Esophagus muscularis mucosa (tissue), 4 donors: ENCODE measurements at regions not wholly inside any gene's neighbourhood (a gene's known extent, or its start where the extent isn't known, plus 50 kb on each side); places are given as distances from the start of the nearest gene placed in this dataset.
"Not testable (repeated sequence)": the region's sequence is repeated elsewhere in the genome, so short reads cannot be mapped to it uniquely, and the experiment has no call there.

Source experiments
- DNase-seq: peaks from one replicate; pipeline ENCODE4 v3.0.0-alpha.2; 2017; ENCODE audit errors: extremely low spot score
- H3K27ac ChIP-seq, 4 donors: fragments of 200-600 bp; sonication (generic); replicated peaks in 1 of 4; 1 replicate in 3 of 4; 2 replicates in 1 of 4; pipeline ENCODE4 v1.5.1; 2016 to 2019; ENCODE audit warnings: mild to moderate bottlenecking in 1 of 4
- H3K27me3 ChIP-seq, 4 donors: fragments of 200-600 bp; sonication (generic); one replicate each; pipeline versions ENCODE4 v1.5.1 to v1.6.0; 2016 to 2019
- H3K36me3 ChIP-seq, 4 donors: fragments of 200-600 bp; sonication (generic); one replicate each; pipeline ENCODE4 v1.5.1; 2016 to 2019
- H3K4me1 ChIP-seq, 4 donors: fragments of 200-600 bp; sonication (generic); one replicate each; pipeline ENCODE4 v1.5.1; 2016 to 2019
- H3K4me3 ChIP-seq, 4 donors: fragments of 200-600 bp; sonication (generic); 1 replicate in 2 of 4; 2 replicates in 2 of 4; pipeline ENCODE4 v1.5.1; 2016 to 2019; ENCODE audit warnings: mild to moderate bottlenecking in 4 of 4, moderate library complexity in 1 of 4
- H3K9me3 ChIP-seq, 4 donors: fragments of 200-600 bp; sonication (generic); 1 replicate in 3 of 4; 2 replicates in 1 of 4; pipeline ENCODE4 v1.5.1; 2016 to 2019
- EP300 ChIP-seq: sonication (generic); formaldehyde crosslinking; IDR thresholded peaks from one replicate; pipeline ENCODE4 v1.6.1; 2017; ENCODE audit warnings: antibody characterized with exemption
- POLR2A ChIP-seq: fragments of 450-650 bp; IDR thresholded peaks from one replicate; pipeline ENCODE4 v1.6.1; 2017; ENCODE audit warnings: antibody characterized with exemption, moderate library complexity, mild to moderate bottlenecking, low read depth
- POLR2AphosphoS5 ChIP-seq, 2 donors: sonication (generic); formaldehyde crosslinking; IDR thresholded peaks; one replicate each; pipeline ENCODE4 v1.6.1; 2017; ENCODE audit warnings: antibody characterized with exemption in 2 of 2
- WGBS: methylation state at CpG from one replicate; pipeline ENCODE4 v1.1.5; 2018; 5-methylcytosine and 5-hydroxymethylcytosine counted together
- intact Hi-C: fragments of 100-400 bp; cut with DNase I; formaldehyde crosslinking; loops from one replicate; pipeline ENCODE4 v1.15.1; 2023
- TF ChIP-seq, protein P1 (sequence below), 3 experiments: fragments of 200-600 bp in 2 of 3; fragments of 450-650 bp in 1 of 3; sonication (generic) in 2 of 3; IDR thresholded peaks; one replicate each; pipeline ENCODE4 v1.5.1; 2017 to 2019; ENCODE audit warnings: antibody characterized with exemption in 3 of 3, mild to moderate bottlenecking in 2 of 3, moderate library complexity in 1 of 3

DNA sequence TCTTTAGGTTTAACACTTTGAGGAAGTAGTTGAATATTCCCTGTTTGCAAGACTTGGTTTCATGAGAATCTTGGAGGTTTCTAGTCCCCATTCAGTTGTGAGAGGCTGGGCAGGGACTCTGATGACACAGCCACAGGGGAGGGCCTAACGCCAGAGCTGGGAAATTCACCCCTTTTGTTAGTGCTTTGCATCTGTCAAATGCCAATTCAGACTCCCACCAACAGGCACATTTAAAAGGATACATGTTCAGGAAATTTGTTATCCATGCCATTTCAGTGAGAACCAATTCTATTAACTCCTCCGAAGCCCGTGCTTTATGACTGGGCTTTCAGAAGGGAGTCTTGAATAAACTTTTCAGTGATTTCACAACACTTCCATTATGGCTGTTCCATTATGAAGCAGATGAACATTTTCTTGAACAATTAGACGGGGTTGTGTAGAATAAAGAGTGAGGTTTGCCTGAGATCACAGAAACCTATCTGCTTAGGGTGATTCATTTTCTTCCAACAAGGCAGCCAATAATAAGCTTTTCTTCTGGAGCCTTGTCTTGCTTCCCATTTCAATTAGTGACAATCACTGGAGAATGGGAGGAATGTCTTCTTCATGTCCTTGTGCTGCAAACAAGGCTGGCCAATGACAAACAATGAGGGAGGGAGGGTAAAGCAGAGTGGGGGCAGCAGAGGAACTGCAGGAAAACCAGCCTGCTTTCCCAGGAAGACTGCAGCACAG lies 90.6 kb downstream of the SOX14 start:
- H3K9me3 ChIP-seq = no peaks in the 10 kb centered on the region
- TF ChIP-seq POLR2AphosphoS5 (IDR thresholded peaks at IDR 0.05) (no peak), POLR2A (no peak), EP300 (no peak)
- TF ChIP-seq, protein P1, sequence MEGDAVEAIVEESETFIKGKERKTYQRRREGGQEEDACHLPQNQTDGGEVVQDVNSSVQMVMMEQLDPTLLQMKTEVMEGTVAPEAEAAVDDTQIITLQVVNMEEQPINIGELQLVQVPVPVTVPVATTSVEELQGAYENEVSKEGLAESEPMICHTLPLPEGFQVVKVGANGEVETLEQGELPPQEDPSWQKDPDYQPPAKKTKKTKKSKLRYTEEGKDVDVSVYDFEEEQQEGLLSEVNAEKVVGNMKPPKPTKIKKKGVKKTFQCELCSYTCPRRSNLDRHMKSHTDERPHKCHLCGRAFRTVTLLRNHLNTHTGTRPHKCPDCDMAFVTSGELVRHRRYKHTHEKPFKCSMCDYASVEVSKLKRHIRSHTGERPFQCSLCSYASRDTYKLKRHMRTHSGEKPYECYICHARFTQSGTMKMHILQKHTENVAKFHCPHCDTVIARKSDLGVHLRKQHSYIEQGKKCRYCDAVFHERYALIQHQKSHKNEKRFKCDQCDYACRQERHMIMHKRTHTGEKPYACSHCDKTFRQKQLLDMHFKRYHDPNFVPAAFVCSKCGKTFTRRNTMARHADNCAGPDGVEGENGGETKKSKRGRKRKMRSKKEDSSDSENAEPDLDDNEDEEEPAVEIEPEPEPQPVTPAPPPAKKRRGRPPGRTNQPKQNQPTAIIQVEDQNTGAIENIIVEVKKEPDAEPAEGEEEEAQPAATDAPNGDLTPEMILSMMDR (IDR thresholded peaks at IDR 0.05) = no peak
- DNase-seq = no peak
- H3K4me3 ChIP-seq = no peak overlapping the region
- H3K27me3 ChIP-seq = no peaks in the 10 kb centered on the region
- WGBS = 66% methylated on average over 4 of the region's 4 CpGs
- no peaks in the 10 kb centered on the region for H3K36me3 ChIP-seq
- H3K27ac ChIP-seq = no peak overlapping the region
- intact Hi-C loops = no loop called here
- no peaks in the 10 kb centered on the region for H3K4me1 ChIP-seq

DNA sequence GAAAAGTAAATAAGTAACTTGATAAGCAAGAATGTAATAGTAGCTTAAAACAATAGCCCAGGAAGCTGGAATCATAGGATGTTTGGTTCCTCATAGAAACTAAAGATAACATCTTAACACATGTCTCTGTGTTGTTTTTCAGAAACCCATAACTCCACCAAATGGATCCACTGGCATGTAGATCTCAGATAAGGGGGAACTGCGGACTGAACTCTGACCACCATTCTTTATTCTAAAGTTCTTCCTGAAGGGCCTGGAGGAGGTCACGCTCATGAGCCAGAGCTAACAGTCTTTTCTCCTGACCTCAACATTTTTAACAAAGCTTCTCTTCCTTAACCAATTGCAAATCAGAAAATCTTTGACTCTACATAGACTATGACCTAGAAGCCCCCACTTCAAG lies 101.9 kb downstream of the SOX14 start:
- 66% methylated on average over 2 of the region's 2 CpGs for WGBS
- H3K27ac ChIP-seq = no peak overlapping the region
- H3K36me3 ChIP-seq = no peaks in the 10 kb centered on the region
- TF ChIP-seq EP300 = no peak
- TF ChIP-seq, protein P1 (IDR thresholded peaks at IDR 0.05) = no peak
- TF ChIP-seq POLR2AphosphoS5 (IDR thresholded peaks at IDR 0.05) = no peak
- no peak for TF ChIP-seq POLR2A
- peaks cover 0 to 37% (median 13%) of the 10 kb centered on the region in 4 donors for H3K9me3 ChIP-seq
- H3K27me3 ChIP-seq = no peaks in the 10 kb centered on the region
- intact Hi-C loops = no loop called here
- H3K4me3 ChIP-seq = no peak overlapping the region
- DNase-seq = no peak
- no peaks in the 10 kb centered on the region for H3K4me1 ChIP-seq

DNA sequence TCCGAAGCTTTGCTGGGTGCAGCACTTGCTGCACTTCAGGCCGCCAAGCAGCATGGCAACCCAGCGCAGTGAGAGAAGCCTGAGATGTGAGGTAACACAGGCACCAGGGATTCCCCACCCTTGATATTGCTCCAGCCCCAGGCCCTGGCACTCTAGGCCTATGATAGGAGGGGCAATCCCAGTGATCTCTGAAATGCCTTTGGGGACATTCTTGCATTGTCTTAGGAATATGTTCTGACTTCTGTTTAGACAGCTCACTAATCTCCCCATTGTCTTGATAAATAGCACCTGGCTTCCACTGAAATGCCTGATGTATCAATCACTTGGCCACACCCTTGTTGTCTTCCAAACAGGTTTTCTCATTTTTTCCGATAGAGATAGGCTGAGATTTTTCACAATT lies 102.8 kb downstream of the SOX14 start:
- TF ChIP-seq POLR2A (no peak), EP300 (no peak), POLR2AphosphoS5 (IDR thresholded peaks at IDR 0.05) (no peak)
- TF ChIP-seq, protein P1 (IDR thresholded peaks at IDR 0.05) = no peak
- H3K27me3 ChIP-seq = no peaks in the 10 kb centered on the region
- intact Hi-C loops = no loop called here
- no peaks in the 10 kb centered on the region for H3K36me3 ChIP-seq
- H3K27ac ChIP-seq = no peak overlapping the region
- peaks cover 0 to 38% (median 20%) of the 10 kb centered on the region in 4 donors for H3K9me3 ChIP-seq
- 94% methylated on average over 3 of the region's 4 CpGs for WGBS
- no peak for DNase-seq
- no peak overlapping the region for H3K4me3 ChIP-seq
- no peaks in the 10 kb centered on the region for H3K4me1 ChIP-seq

DNA sequence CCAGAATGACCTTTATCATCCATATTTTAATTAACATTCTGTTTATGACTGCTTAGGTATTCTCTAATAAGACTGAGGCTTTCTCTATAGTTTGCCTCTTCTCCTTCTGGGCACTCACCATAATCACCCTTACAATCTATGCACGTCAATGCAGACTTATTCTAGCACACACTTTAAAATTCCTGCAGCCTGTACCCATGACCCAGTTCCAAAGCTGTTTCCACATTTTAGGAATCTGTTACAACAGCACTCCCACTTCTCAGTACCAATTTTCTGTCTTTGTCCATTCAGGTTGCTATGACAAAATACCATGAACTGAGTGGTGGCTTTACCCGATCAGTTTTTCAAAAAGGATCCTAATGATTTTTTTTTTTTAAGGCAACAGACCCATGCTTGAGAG lies 103.5 kb downstream of the SOX14 start:
- peaks cover 0 to 38% (median 23%) of the 10 kb centered on the region in 4 donors for H3K9me3 ChIP-seq
- TF ChIP-seq EP300 = no peak
- H3K4me3 ChIP-seq = no peak overlapping the region
- no peak overlapping the region for H3K27ac ChIP-seq
- no peaks in the 10 kb centered on the region for H3K27me3 ChIP-seq
- no peak for DNase-seq
- WGBS = 89% methylated on average over 2 of the region's 2 CpGs
- no peaks in the 10 kb centered on the region for H3K4me1 ChIP-seq
- intact Hi-C loops = no loop called here
- no peaks in the 10 kb centered on the region for H3K36me3 ChIP-seq

DNA sequence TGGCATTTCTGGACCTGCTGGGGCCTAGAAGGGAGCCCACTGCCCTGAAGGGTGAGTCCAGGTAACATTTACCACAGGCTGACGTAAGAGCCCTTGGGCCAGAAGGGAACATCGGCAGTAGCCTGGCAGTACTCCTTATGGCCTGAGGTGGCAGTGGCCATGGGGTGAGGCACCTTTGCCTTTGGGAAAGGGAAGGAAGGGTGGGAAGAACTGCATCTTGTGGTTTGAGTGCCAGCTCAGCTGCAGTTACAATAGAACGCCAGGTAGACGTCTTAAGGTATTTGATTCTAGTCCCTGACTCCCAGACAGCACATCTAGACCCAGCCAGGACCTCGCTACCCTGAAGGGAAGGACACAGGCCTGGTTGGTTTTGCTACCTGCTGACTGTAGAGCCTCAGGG lies 104.9 kb downstream of the SOX14 start:
- Histone ChIP-seq H3K27ac (no peak overlapping the region), H3K4me3 (no peak overlapping the region), H3K27me3 (no peaks in the 10 kb centered on the region), H3K9me3 (peaks cover 0 to 38% (median 24%) of the 10 kb centered on the region in 4 donors), H3K36me3 (no peaks in the 10 kb centered on the region), H3K4me1 (no peaks in the 10 kb centered on the region)
- intact Hi-C loops = no loop called here
- no peak for DNase-seq
- no peak for TF ChIP-seq POLR2AphosphoS5 (IDR thresholded peaks at IDR 0.05)
- no peak for TF ChIP-seq POLR2A
- TF ChIP-seq, protein P1 (IDR thresholded peaks at IDR 0.05) = no peak
- TF ChIP-seq EP300 = no peak
- WGBS = 93% methylated on average over 4 of the region's 5 CpGs

DNA sequence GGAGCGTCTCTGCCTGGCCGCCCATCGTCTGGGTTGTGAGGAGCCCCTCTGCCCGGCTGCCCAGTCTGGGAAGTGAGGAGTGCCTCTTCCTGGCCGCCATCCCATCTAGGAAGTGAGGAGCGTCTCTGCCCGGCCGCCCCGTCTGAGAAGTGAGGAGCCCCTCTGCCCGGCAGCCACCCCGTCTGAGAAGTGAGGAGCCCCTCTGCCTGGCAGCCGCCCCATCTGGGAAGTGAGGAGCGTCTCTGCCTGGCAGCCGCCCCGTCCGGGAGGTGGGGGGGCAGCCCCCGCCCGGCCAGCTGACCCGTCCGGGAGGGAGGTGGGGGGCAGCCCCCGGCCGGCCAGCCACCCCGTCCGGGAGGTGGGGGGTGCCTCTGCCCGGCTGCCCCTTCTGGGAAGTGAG lies 108.5 kb downstream of the SOX14 start:
- H3K4me1 ChIP-seq, H3K27me3 ChIP-seq, intact Hi-C loops, H3K27ac ChIP-seq, H3K4me3 ChIP-seq, DNase-seq, H3K36me3 ChIP-seq: not testable (repeated sequence)
- peaks cover 0 to 27% (median 22%) of the 10 kb centered on the region in 4 donors for H3K9me3 ChIP-seq
- 100% methylated on average over 3 of the region's 25 CpGs for WGBS

DNA sequence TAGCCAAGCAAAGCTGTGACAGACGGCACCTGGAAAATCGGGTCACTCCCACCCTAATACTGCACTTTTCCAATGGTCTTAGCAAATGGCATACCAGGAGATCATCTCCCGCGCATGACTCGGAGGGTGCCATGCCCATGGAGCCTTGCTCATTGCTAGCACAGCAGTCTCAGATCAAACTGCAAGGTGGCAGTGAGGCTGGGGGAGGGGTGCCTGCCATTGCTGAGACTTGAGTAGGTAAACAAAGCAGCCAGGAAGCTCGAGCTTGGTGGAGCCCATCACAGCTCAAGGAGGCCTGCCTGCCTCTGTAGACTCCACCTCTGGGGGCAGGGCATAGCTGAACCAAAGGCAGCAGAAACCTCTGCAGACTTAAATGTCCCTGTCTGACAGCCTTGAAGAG lies 113.1 kb upstream of the CLDN18 start:
- H3K9me3 ChIP-seq, H3K36me3 ChIP-seq, intact Hi-C loops, H3K27me3 ChIP-seq, H3K27ac ChIP-seq, DNase-seq, H3K4me3 ChIP-seq, H3K4me1 ChIP-seq: not testable (repeated sequence)
- WGBS = 50% methylated on average over 1 of the region's 6 CpGs
